GM12892 (cell line): ENCODE measurements at regions not wholly inside any gene's neighbourhood (a gene's known extent, or its start where the extent isn't known, plus 50 kb on each side); places are given as distances from the start of the nearest gene placed in this dataset.

Experiments
- POLR2A ChIP-seq: IDR thresholded peaks from 2 replicates; pipeline ENCODE4 v1.6.1; 2011; ENCODE audit warnings: low read depth, low read length, control low read depth
- POLR2AphosphoS5 ChIP-seq: IDR thresholded peaks from 2 replicates; pipeline ENCODE4 v1.6.1; 2011; ENCODE audit warnings: low read depth, low read length, control low read depth
- TAF1 ChIP-seq: IDR thresholded peaks from 2 replicates; pipeline ENCODE4 v1.6.1; 2011; ENCODE audit warnings: low read depth, mild to moderate bottlenecking, control low read depth, low read length, borderline replicate concordance

- TF ChIP-seq TAF1 (no peak), POLR2A (no peak), POLR2AphosphoS5 (no peak)
These were observed 373.6 kb upstream of the ST6GAL2 start for GRCh38 chr2:107259408-107260195.
